Endothelial cell of umbilical vein (primary cell): ENCODE measurements at regions not wholly inside any gene's neighbourhood (a gene's known extent, or its start where the extent isn't known, plus 50 kb on each side); places are given as distances from the start of the nearest gene placed in this dataset.

Experiments
- BruUV-seq: library from RNA; stranded (reverse); fragments of 400-500 nt; replicated peaks from 2 replicates; lab custom pipeline; 2021; lab: Mats Ljungman, UMichigan
- CTCF ChIA-PET: fragments of 300-600, 350-600 bp; sonication (Branson Sonifier 250); formaldehyde crosslinking; loops from one replicate; lab custom pipeline; 2021; ENCODE audit warnings: antibody characterized with exemption, inconsistent platforms; lab: Charles Lee
- POLR2A ChIA-PET: fragments of 300-600, 350-600 bp; sonication (Branson Sonifier 250); formaldehyde crosslinking; loops from one replicate; lab custom pipeline; 2021; ENCODE audit warnings: antibody characterized with exemption, inconsistent platforms; lab: Charles Lee
- DNase-seq: peaks from one replicate; pipeline ENCODE4 v3.0.0-alpha.2; 2011; ENCODE audit warnings: low read depth, low spot score
- FAIRE-seq: peaks from 2 replicates; lab custom pipeline; 2011; peaks lifted over from hg19 to GRCh38; lab: Jason Lieb, UNC
- H2AFZ ChIP-seq: 2 replicates; pipeline ENCODE4 v1.6.0; 2012; ENCODE audit warnings: low read depth, low read length, control low read depth, inconsistent platforms
- H3K27ac ChIP-seq: 2 replicates; pipeline ENCODE4 v1.5.1; 2011; ENCODE audit warnings: low read depth, mild to moderate bottlenecking, control low read depth, low read length, moderate library complexity; ENCODE audit not compliant: insufficient read depth
- H3K27me3 ChIP-seq, 2 experiments: 2 replicates each; pipeline versions ENCODE4 v1.6.0 to v1.6.1; 2011; ENCODE audit warnings: low read length in 2 of 2, mixed read lengths in 1 of 2; ENCODE audit not compliant: control insufficient read depth in 2 of 2, insufficient read depth in 2 of 2
- H3K36me3 ChIP-seq, 2 experiments: 2 replicates in 1 of 2; 3 replicates in 1 of 2; pipeline ENCODE4 v1.5.1; 2011; ENCODE audit warnings: low read length in 2 of 2, mild to moderate bottlenecking in 1 of 2, moderate library complexity in 1 of 2; ENCODE audit not compliant: control insufficient read depth in 2 of 2, insufficient read depth in 2 of 2; ENCODE audit errors: extremely low read depth in 1 of 2
- H3K4me1 ChIP-seq: 3 replicates; pipeline ENCODE4 v1.5.1; 2011; ENCODE audit warnings: mild to moderate bottlenecking, low read length; ENCODE audit not compliant: control insufficient read depth, insufficient read depth; ENCODE audit errors: extremely low read depth
- H3K4me2 ChIP-seq: 2 replicates; pipeline ENCODE4 v1.6.1; 2011; ENCODE audit warnings: low read length, control low read depth, mixed read lengths; ENCODE audit not compliant: insufficient read depth
- H3K4me3 ChIP-seq, 3 experiments: fragments of 200-600 bp in 1 of 3; sonication (generic), shearing (Covaris generic) in 1 of 3; replicated peaks in 1 of 3; 2 replicates each; pipeline ENCODE4 v1.5.1; 2011 to 2016; ENCODE audit warnings: control low read depth in 3 of 3, low read length in 3 of 3, mild to moderate bottlenecking in 2 of 3, inconsistent platforms in 1 of 3, low read depth in 1 of 3, moderate library complexity in 1 of 3; ENCODE audit not compliant: insufficient read depth in 1 of 3
- H3K79me2 ChIP-seq: 2 replicates; pipeline ENCODE4 v1.6.0; 2012; ENCODE audit warnings: low read length, inconsistent platforms; ENCODE audit not compliant: control insufficient read depth, insufficient read depth
- H3K9ac ChIP-seq: replicated peaks from 2 replicates; pipeline ENCODE3; 2011; ENCODE audit warnings: low read length, control low read depth; ENCODE audit not compliant: insufficient read depth; ENCODE audit errors: extremely low read depth
- H3K9me1 ChIP-seq: replicated peaks from 3 replicates; pipeline ENCODE4 v1.6.0; 2011; ENCODE audit warnings: mild to moderate bottlenecking, low read length; ENCODE audit not compliant: control insufficient read depth, insufficient read depth; ENCODE audit errors: extremely low read depth
- H3K9me3 ChIP-seq: replicated peaks from 2 replicates; pipeline ENCODE4 v1.5.1; 2012; ENCODE audit warnings: low read length, inconsistent platforms; ENCODE audit not compliant: control insufficient read depth, insufficient read depth
- H4K20me1 ChIP-seq: replicated peaks from 2 replicates; pipeline ENCODE3; 2011; ENCODE audit warnings: mild to moderate bottlenecking, low read length; ENCODE audit not compliant: control insufficient read depth, insufficient read depth; ENCODE audit errors: extremely low read depth
- EZH2 ChIP-seq: IDR thresholded peaks from 2 replicates; pipeline ENCODE4 v1.6.1; 2012; ENCODE audit warnings: borderline replicate concordance, low read depth, mild to moderate bottlenecking, moderate library complexity, low read length, inconsistent platforms; ENCODE audit not compliant: severe bottlenecking
- FOS ChIP-seq: IDR thresholded peaks from 2 replicates; pipeline ENCODE4 v1.6.1; 2011; ENCODE audit warnings: mild to moderate bottlenecking, low read length, moderate library complexity, borderline replicate concordance; ENCODE audit not compliant: insufficient read depth
- GATA2 ChIP-seq: IDR thresholded peaks from 2 replicates; pipeline ENCODE4 v1.7.0; 2011; ENCODE audit warnings: low read depth, mild to moderate bottlenecking, moderate library complexity, mixed read lengths, low read length; ENCODE audit not compliant: insufficient read length, insufficient read depth
- JUN ChIP-seq: IDR thresholded peaks from 2 replicates; pipeline ENCODE4 v1.6.1; 2011; ENCODE audit warnings: borderline replicate concordance, low read depth; ENCODE audit not compliant: insufficient read length, insufficient read depth
- MYC ChIP-seq: IDR thresholded peaks from one replicate; pipeline ENCODE4 v1.6.1; 2011; ENCODE audit warnings: mild to moderate bottlenecking, low read depth, low read length
- POLR2A ChIP-seq: IDR thresholded peaks from 2 replicates; pipeline ENCODE4 v1.6.1; 2012; ENCODE audit warnings: low read depth, mild to moderate bottlenecking, control low read depth, low read length
- POLR2AphosphoS5 ChIP-seq: IDR thresholded peaks from 2 replicates; pipeline ENCODE4 v1.6.1; 2012; ENCODE audit warnings: low read depth, mild to moderate bottlenecking, control low read depth, low read length, moderate library complexity; ENCODE audit not compliant: insufficient read depth
- dilution Hi-C: fragments of 300-500 bp; cut with MboI; formaldehyde crosslinking; loops from one replicate; pipeline ENCODE4 v1.15.0; 2019; ENCODE audit warnings: low sequenced_read_pairs; ENCODE audit not compliant: extremely low pct_ligation_motif_present
- intact Hi-C: fragments of 100-400 bp; cut with micrococcal nuclease; formaldehyde crosslinking; loops from one replicate; pipeline ENCODE4 v1.10.0; 2022
- TF ChIP-seq, protein P1 (sequence below): IDR thresholded peaks from 2 replicates; pipeline ENCODE4 v1.6.1; 2011; ENCODE audit not compliant: insufficient read depth, insufficient read length
- TF ChIP-seq, protein P2 (sequence below), 2 donors: IDR thresholded peaks; 1 replicate in 1 of 2; 2 replicates in 1 of 2; pipeline ENCODE4 v1.5.1; 2011; ENCODE audit warnings: low read length in 2 of 2, mild to moderate bottlenecking in 2 of 2, moderate library complexity in 2 of 2, control low read depth in 1 of 2, inconsistent platforms in 1 of 2, low read depth in 1 of 2; ENCODE audit not compliant: insufficient read depth in 1 of 2; ENCODE audit errors: extremely low read depth in 1 of 2

DNA sequence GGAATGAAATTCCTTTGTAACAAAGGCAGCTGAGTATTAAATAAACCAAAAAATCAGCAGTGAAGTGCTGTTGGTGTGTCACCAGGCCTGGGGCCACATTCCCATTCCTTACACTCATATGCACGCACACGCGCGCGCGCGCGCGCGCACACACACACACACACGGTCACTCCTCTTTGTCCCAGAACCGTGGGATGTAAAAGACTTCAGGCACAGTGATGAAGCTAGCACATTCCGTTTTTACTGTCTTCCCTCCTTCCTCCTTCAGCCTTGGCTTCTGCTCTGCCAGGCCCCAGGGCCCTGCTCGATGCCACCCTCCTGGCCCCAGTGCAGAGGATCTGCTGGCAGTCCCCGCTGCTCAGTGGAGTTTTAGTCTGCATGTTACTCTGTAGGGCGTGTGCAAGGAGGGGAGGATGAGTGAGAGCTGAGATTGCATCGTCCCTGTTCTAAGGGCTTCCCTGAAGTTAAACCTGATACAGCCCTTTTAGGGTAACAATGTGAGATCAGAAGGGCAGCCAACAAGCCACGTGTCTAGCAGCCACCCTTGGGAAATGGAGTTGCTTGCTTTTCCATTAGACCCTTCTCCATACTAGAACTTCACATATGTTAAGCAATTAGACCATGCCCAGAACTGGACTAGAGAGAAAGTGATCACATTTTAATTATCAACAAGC is 71.7 kb upstream of the WDR26 start:
- no peaks in the 10 kb centered on the region for H4K20me1 ChIP-seq
- H3K9ac ChIP-seq: no peak overlapping the region
- dilution Hi-C loops (loop anchor here (25.0 kb wide), 1 partner anchor 106 kb away; the partner anchor contains the start of gene CNIH3), intact Hi-C loops (no loop called here)
- no peaks in the 10 kb centered on the region for H3K9me1 ChIP-seq
- no peak overlapping the region for H2AFZ ChIP-seq
- no peak for FAIRE-seq
- BruUV-seq: no TSS peak
- DNase-seq: no peak
- H3K9me3 ChIP-seq: no peaks in the 10 kb centered on the region
- no peaks in the 10 kb centered on the region for H3K79me2 ChIP-seq
- no peak overlapping the region for H3K27ac ChIP-seq
- H3K4me1 ChIP-seq: peaks cover 18% of the 10 kb centered on the region
- CTCF ChIA-PET: interaction anchor here (0.7 to 1.0 kb wide), 3 partner anchors 13 to 417 kb away, joined by 3 to 4 read pairs (median 3); no protein-coding TSS in a partner anchor
- no peak overlapping the region for H3K4me2 ChIP-seq
- H3K36me3 ChIP-seq: no peaks in the 10 kb centered on the region
- no peak overlapping the region for H3K4me3 ChIP-seq
- H3K27me3 ChIP-seq: no peaks in the 10 kb centered on the region
- POLR2A ChIA-PET: no interaction called here
- TF ChIP-seq, protein P1, sequence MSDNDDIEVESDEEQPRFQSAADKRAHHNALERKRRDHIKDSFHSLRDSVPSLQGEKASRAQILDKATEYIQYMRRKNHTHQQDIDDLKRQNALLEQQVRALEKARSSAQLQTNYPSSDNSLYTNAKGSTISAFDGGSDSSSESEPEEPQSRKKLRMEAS: no peak
- TF ChIP-seq POLR2A (no peak), GATA2 (no peak), POLR2AphosphoS5 (no peak), JUN (no peak), MYC (no peak), FOS (no peak), EZH2 (no peak)
- TF ChIP-seq, protein P2, sequence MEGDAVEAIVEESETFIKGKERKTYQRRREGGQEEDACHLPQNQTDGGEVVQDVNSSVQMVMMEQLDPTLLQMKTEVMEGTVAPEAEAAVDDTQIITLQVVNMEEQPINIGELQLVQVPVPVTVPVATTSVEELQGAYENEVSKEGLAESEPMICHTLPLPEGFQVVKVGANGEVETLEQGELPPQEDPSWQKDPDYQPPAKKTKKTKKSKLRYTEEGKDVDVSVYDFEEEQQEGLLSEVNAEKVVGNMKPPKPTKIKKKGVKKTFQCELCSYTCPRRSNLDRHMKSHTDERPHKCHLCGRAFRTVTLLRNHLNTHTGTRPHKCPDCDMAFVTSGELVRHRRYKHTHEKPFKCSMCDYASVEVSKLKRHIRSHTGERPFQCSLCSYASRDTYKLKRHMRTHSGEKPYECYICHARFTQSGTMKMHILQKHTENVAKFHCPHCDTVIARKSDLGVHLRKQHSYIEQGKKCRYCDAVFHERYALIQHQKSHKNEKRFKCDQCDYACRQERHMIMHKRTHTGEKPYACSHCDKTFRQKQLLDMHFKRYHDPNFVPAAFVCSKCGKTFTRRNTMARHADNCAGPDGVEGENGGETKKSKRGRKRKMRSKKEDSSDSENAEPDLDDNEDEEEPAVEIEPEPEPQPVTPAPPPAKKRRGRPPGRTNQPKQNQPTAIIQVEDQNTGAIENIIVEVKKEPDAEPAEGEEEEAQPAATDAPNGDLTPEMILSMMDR (IDR thresholded peaks at IDR 0.05; ENCODE audit: extremely low read depth in 1 of 2, insufficient read depth in 1 of 2, low read depth in 1 of 2, low read length in 2 of 2): no peak
